Mesothelial cell of epicardium (in vitro differentiated cells): ENCODE measurements at regions not wholly inside any gene's neighbourhood (a gene's known extent, or its start where the extent isn't known, plus 50 kb on each side); places are given as distances from the start of the nearest gene placed in this dataset.

Source experiments
- DNase-seq, 2 experiments: peaks; one replicate each; pipeline ENCODE4 v3.0.0; 2021; ENCODE audit warnings: low spot score in 2 of 2; ENCODE audit not compliant: unreplicated experiment in 2 of 2
- H3K27ac Mint-ChIP-seq: 2 replicates; pipeline ENCODE4 v1.8.0; 2021; ENCODE audit warnings: mixed read lengths
- H3K27me3 Mint-ChIP-seq: 2 replicates; pipeline ENCODE4 v1.8.0; 2021; ENCODE audit warnings: low read depth, mixed read lengths
- H3K36me3 Mint-ChIP-seq: 2 replicates; pipeline ENCODE4 v1.8.0; 2021; ENCODE audit warnings: mixed read lengths
- H3K4me1 Mint-ChIP-seq: 2 replicates; pipeline ENCODE4 v1.8.0; 2021; ENCODE audit warnings: mixed read lengths
- H3K4me3 Mint-ChIP-seq: 2 replicates; pipeline ENCODE4 v1.8.0; 2021; ENCODE audit warnings: mild to moderate bottlenecking, moderate library complexity, mixed read lengths
- H3K9me3 Mint-ChIP-seq: 2 replicates; pipeline ENCODE4 v1.8.0; 2021; ENCODE audit warnings: mixed read lengths
- TF ChIP-seq, protein P1 (sequence below): fragments of 200-600 bp; sonication (generic); IDR thresholded peaks from one replicate; pipeline ENCODE4 v1.5.0; 2021; ENCODE audit warnings: antibody characterized with exemption; ENCODE audit not compliant: unreplicated experiment

DNA sequence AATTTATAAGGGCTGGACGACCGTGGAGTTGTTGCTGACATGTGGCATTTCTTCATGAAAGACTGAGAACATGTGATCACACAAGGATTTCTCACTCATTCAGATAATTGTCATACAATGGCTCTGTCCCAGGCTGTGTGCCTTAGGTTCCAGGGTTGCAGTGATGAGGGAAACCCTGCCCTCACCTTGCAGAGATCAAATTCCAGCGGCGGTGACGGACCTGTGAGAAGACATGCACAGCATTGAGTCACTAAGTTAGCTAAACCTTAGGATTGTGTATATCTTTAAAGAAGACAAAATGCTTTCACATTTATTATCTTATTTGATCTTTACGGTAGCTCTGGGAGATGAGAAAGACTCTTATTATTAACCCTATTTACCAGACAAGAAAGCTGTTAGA is 1029.1 kb downstream of the BCL11B start:
- TF ChIP-seq, protein P1, sequence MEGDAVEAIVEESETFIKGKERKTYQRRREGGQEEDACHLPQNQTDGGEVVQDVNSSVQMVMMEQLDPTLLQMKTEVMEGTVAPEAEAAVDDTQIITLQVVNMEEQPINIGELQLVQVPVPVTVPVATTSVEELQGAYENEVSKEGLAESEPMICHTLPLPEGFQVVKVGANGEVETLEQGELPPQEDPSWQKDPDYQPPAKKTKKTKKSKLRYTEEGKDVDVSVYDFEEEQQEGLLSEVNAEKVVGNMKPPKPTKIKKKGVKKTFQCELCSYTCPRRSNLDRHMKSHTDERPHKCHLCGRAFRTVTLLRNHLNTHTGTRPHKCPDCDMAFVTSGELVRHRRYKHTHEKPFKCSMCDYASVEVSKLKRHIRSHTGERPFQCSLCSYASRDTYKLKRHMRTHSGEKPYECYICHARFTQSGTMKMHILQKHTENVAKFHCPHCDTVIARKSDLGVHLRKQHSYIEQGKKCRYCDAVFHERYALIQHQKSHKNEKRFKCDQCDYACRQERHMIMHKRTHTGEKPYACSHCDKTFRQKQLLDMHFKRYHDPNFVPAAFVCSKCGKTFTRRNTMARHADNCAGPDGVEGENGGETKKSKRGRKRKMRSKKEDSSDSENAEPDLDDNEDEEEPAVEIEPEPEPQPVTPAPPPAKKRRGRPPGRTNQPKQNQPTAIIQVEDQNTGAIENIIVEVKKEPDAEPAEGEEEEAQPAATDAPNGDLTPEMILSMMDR, result no peak
- no peak overlapping the region for H3K27ac Mint-ChIP-seq
- H3K27me3 Mint-ChIP-seq, result peaks cover 20% of the 10 kb centered on the region
- DNase-seq, result no peak
- no peaks in the 10 kb centered on the region for H3K4me1 Mint-ChIP-seq
- H3K36me3 Mint-ChIP-seq, result no peaks in the 10 kb centered on the region
- H3K9me3 Mint-ChIP-seq, result peaks cover 4% of the 10 kb centered on the region
- H3K4me3 Mint-ChIP-seq, result no peak overlapping the region

DNA sequence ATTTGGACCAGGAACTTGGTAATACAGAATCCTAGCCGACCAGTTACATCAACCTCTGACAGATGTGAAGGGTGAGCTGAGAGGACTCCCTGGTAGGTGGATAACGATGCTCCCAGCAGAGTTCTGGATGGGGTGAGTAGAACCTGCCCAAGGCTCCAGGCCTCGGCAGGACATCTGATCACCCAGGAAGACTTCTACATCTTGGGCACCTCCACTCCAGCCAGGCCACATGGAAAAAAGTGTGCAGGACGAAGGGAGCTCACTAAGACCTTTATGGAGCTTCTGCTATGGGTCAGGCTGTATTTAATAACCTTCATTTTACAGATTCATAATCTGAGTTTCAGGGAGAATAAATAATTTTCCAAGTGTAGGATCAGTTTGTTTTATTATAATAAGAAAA is 1028.7 kb downstream of the BCL11B start:
- TF ChIP-seq, protein P1, result no peak
- H3K27me3 Mint-ChIP-seq, result peaks cover 20% of the 10 kb centered on the region
- H3K36me3 Mint-ChIP-seq, result no peaks in the 10 kb centered on the region
- no peak overlapping the region for H3K4me3 Mint-ChIP-seq
- peaks cover 3% of the 10 kb centered on the region for H3K9me3 Mint-ChIP-seq
- H3K27ac Mint-ChIP-seq, result no peak overlapping the region
- H3K4me1 Mint-ChIP-seq, result no peaks in the 10 kb centered on the region
- no peak for DNase-seq

DNA sequence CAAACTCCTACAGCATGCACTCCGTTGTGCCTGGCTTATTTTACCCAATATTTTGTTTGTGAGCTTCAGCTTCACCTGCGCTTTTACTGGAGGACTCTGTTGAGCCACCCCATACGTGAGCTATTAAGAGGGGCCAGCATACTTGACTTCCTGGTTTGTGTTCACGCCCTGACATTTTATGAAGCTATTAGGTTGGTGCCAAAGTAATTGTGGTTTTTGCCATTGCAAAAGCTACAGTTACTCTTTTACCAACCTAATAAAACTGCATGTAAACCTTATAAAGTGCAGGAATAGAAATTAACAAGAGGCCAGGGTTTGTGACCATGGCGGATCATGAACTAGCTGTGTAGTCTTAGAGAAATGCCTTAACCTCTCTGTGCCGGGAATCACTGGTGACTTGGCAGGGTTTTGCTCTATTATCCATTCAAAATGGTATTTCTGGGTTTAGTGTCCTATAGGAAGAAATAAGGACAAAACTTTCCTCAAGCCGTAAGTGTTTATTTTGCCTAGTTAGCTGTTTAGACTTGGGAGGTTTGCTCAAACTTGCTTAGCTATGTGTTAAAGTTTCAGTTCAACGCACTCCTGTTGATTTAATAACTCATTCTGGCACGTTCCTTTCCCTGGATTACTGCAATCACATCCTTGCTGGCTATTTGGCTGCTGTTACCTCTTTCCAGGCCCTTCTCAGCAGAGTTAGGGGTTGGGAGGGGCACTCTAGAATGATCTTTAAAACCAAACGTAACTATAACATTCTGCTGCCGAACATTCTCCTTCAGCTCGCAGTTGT is 1027.6 kb downstream of the BCL11B start:
- no peak overlapping the region for H3K27ac Mint-ChIP-seq
- no peaks in the 10 kb centered on the region for H3K4me1 Mint-ChIP-seq
- DNase-seq, result no peak
- no peaks in the 10 kb centered on the region for H3K36me3 Mint-ChIP-seq
- H3K27me3 Mint-ChIP-seq, result peaks cover 14% of the 10 kb centered on the region
- TF ChIP-seq, protein P1, result no peak
- H3K9me3 Mint-ChIP-seq, result no peaks in the 10 kb centered on the region
- no peak overlapping the region for H3K4me3 Mint-ChIP-seq

DNA sequence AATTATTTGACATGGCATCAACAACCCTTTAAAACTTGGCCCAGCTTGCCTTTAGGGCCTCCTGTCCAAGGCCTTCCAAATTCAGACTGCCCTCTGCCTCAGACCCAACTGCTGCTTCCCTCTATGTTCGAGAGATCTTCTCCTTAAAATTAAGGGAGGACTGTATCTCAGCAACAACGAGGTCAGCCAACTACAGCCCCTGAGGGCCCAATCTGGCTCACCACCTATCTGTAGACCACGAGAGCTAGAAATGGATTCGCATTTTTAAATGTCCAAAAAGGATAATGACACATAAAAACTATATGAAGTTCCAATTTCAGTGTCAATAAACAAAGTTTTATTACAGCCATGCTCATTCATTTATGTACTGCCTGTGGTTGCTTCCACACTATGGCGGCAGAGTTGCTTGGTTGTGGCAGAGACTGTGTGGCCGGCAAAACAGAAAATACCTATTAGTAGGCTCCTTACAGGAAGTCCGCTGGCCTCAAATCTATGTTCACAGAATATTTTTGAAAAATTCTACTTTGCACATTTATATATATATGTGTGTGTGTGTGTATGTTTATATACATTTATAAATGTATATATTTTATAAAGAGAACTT is 1026.9 kb downstream of the BCL11B start:
- H3K36me3 Mint-ChIP-seq, result no peaks in the 10 kb centered on the region
- H3K9me3 Mint-ChIP-seq, result no peaks in the 10 kb centered on the region
- H3K27ac Mint-ChIP-seq, result no peak overlapping the region
- no peak overlapping the region for H3K4me3 Mint-ChIP-seq
- peaks cover 14% of the 10 kb centered on the region for H3K27me3 Mint-ChIP-seq
- TF ChIP-seq, protein P1, result no peak
- H3K4me1 Mint-ChIP-seq, result no peaks in the 10 kb centered on the region
- no peak for DNase-seq

DNA sequence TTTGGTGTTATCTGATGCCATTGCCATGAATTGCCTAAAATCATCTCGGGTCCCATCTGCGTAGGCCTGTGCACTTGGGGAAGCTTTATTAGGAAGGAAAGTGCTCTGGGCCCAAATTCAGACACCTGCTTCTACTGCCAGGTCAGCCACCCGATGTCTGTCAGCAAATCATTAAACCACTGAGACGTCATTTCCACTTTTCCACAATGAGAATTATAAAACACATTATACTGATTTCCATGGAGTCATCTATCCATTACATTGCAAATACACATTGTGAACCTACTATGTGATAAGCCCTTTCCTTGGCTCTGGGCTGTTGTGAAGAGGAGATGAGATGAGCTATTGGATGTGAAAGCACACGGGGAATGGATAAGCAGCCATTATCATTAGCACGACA is 1022.9 kb downstream of the BCL11B start:
- no peak overlapping the region for H3K4me3 Mint-ChIP-seq
- TF ChIP-seq, protein P1, result no peak
- H3K36me3 Mint-ChIP-seq, result no peaks in the 10 kb centered on the region
- peaks cover 15% of the 10 kb centered on the region for H3K27me3 Mint-ChIP-seq
- DNase-seq, result no peak
- H3K4me1 Mint-ChIP-seq, result peaks cover 2% of the 10 kb centered on the region
- H3K9me3 Mint-ChIP-seq, result no peaks in the 10 kb centered on the region
- no peak overlapping the region for H3K27ac Mint-ChIP-seq
